BLaER1 treated with 17β-estradiol and CSF1 and Interleukin-3, amounts not matched to agents 10 nM and 100 nM (cell line): ENCODE measurements at regions not wholly inside any gene's neighbourhood (a gene's known extent, or its start where the extent isn't known, plus 50 kb on each side); places are given as distances from the start of the nearest gene placed in this dataset.
A peak's percentile ranks its signal among the peaks of the same experiment; 100 is the strongest.

Source experiments
- H3K27ac ChIP-seq, 11 experiments: shearing (Covaris generic); formaldehyde crosslinking; 2 replicates each; pipeline ENCODE4 v1.8.1; 2022
- H3K27me3 ChIP-seq, 11 experiments: shearing (Covaris generic); formaldehyde crosslinking; 2 replicates each; pipeline ENCODE4 v1.8.1; 2022
- H3K36me3 ChIP-seq, 11 experiments: shearing (Covaris generic); formaldehyde crosslinking; 2 replicates each; pipeline ENCODE4 v1.8.1; 2022
- H3K4me1 ChIP-seq, 10 experiments: shearing (Covaris generic); formaldehyde crosslinking; 2 replicates each; pipeline ENCODE4 v1.8.1; 2022
- H3K4me2 ChIP-seq, 11 experiments: shearing (Covaris generic); formaldehyde crosslinking; 2 replicates each; pipeline ENCODE4 v1.8.1; 2022
- H3K4me3 ChIP-seq, 10 experiments: shearing (Covaris generic); formaldehyde crosslinking; 2 replicates each; pipeline ENCODE4 v1.8.1; 2022
- H3K9ac ChIP-seq, 11 experiments: shearing (Covaris generic); formaldehyde crosslinking; 2 replicates each; pipeline ENCODE4 v1.8.1; 2022
- H3K9me3 ChIP-seq, 11 experiments: shearing (Covaris generic); formaldehyde crosslinking; replicated peaks in 1 of 11; 2 replicates each; pipeline ENCODE4 v1.8.1; 2022
- H4K20me1 ChIP-seq, 11 experiments: shearing (Covaris generic); formaldehyde crosslinking; 2 replicates each; pipeline ENCODE4 v1.8.1; 2022
- Cebpa-rat ChIP-seq, 11 experiments: shearing (Covaris generic); IDR thresholded peaks; 2 replicates each; pipeline ENCODE4 v1.8.1; 2022

- no peaks in the 10 kb centered on the region for H3K36me3 ChIP-seq
- H3K4me1 ChIP-seq: peaks cover 20 to 38% (median 33%) of the 10 kb centered on the region in 10 experiments
- no peak overlapping the region for H3K4me3 ChIP-seq
- H3K9me3 ChIP-seq: peaks cover 0 to 13% (median 1%) of the 10 kb centered on the region in 11 experiments; a peak in 7 of 22 replicates
- no peaks in the 10 kb centered on the region for H3K27me3 ChIP-seq
- TF ChIP-seq Cebpa-rat (IDR thresholded peaks at IDR 0.05): no peak
- no peak overlapping the region for H3K9ac ChIP-seq
- H3K27ac ChIP-seq: no peak overlapping the region
- H3K4me2 ChIP-seq: peak overlapping the region in 9 of 11 experiments; percentile 79 to 93 (median 87); a peak in 17 of 22 replicates
- no peaks in the 10 kb centered on the region for H4K20me1 ChIP-seq
Observed at GRCh38 chr13:40390401-40390916, 276.0 kb downstream of the FOXO1 start.

- Histone ChIP-seq H3K36me3 (no peaks in the 10 kb centered on the region), H3K4me1 (peaks cover 20 to 38% (median 33%) of the 10 kb centered on the region in 10 experiments), H4K20me1 (no peaks in the 10 kb centered on the region), H3K27me3 (no peaks in the 10 kb centered on the region), H3K27ac (no peak overlapping the region), H3K9me3 (peaks cover 8 to 19% (median 12%) of the 10 kb centered on the region in 11 experiments; a peak in 18 of 22 replicates), H3K9ac (no peak overlapping the region), H3K4me3 (no peak overlapping the region), H3K4me2 (no peak overlapping the region)
- TF ChIP-seq Cebpa-rat (IDR thresholded peaks at IDR 0.05): no peak
Observed at GRCh38 chr13:40391788-40392187, 274.7 kb downstream of the FOXO1 start.

- no peaks in the 10 kb centered on the region for H4K20me1 ChIP-seq
- H3K4me3 ChIP-seq: no peak overlapping the region
- H3K27ac ChIP-seq: no peak overlapping the region
- TF ChIP-seq Cebpa-rat (IDR thresholded peaks at IDR 0.05): no peak
- no peaks in the 10 kb centered on the region for H3K36me3 ChIP-seq
- peaks cover 3 to 19% (median 16%) of the 10 kb centered on the region in 10 experiments for H3K4me1 ChIP-seq
- H3K27me3 ChIP-seq: no peaks in the 10 kb centered on the region
- no peak overlapping the region for H3K9ac ChIP-seq
- no peak overlapping the region for H3K4me2 ChIP-seq
- peaks cover 5 to 21% (median 14%) of the 10 kb centered on the region in 11 experiments; a peak in 18 of 22 replicates for H3K9me3 ChIP-seq
Observed at GRCh38 chr13:40394304-40394985, 272.0 kb downstream of the FOXO1 start.

GRCh38 chr13:40398065-40398464 is 268.4 kb downstream of the FOXO1 start:
- H3K9me3 ChIP-seq: peaks cover 5 to 21% (median 14%) of the 10 kb centered on the region in 11 experiments; a peak in 18 of 22 replicates
- H3K4me2 ChIP-seq: no peak overlapping the region
- H3K27ac ChIP-seq: no peak overlapping the region
- peaks cover 8 to 39% (median 21%) of the 10 kb centered on the region in 10 experiments for H3K4me1 ChIP-seq
- no peaks in the 10 kb centered on the region for H4K20me1 ChIP-seq
- H3K27me3 ChIP-seq: no peaks in the 10 kb centered on the region
- H3K36me3 ChIP-seq: no peaks in the 10 kb centered on the region
- H3K4me3 ChIP-seq: no peak overlapping the region
- no peak overlapping the region for H3K9ac ChIP-seq
- peak in 1 of 11 experiments; percentile 42; a peak in 1 of 22 replicates for TF ChIP-seq Cebpa-rat (IDR thresholded peaks at IDR 0.05)

- Histone ChIP-seq H3K4me2 (no peak overlapping the region), H3K27me3 (no peaks in the 10 kb centered on the region), H3K4me1 (peaks cover 8 to 51% (median 28%) of the 10 kb centered on the region in 10 experiments), H3K9ac (no peak overlapping the region), H3K27ac (no peak overlapping the region), H3K36me3 (no peaks in the 10 kb centered on the region), H3K4me3 (no peak overlapping the region), H3K9me3 (peaks cover 6 to 21% (median 13%) of the 10 kb centered on the region in 11 experiments; a peak in 18 of 22 replicates), H4K20me1 (no peaks in the 10 kb centered on the region)
- TF ChIP-seq Cebpa-rat (IDR thresholded peaks at IDR 0.05): no peak; a peak in 1 of 22 replicates
Observed at GRCh38 chr13:40399756-40400155, 266.7 kb downstream of the FOXO1 start.

GRCh38 chr13:40401911-40402776 is 264.3 kb downstream of the FOXO1 start:
- peak in 1 of 11 experiments; percentile 30; a peak in 1 of 22 replicates for TF ChIP-seq Cebpa-rat (IDR thresholded peaks at IDR 0.05)
- Histone ChIP-seq H3K27ac (peak overlapping the region in 9 of 11 experiments; percentile 11 to 73 (median 41); a peak in 13 of 22 replicates), H3K27me3 (no peaks in the 10 kb centered on the region), H3K9ac (peak overlapping the region in 6 of 11 experiments; percentile 7 to 63 (median 42); a peak in 10 of 22 replicates), H3K4me2 (peak overlapping the region; percentile 41 to 89 (median 76)), H4K20me1 (no peaks in the 10 kb centered on the region), H3K36me3 (no peaks in the 10 kb centered on the region), H3K4me1 (peaks cover 8 to 51% (median 28%) of the 10 kb centered on the region in 10 experiments), H3K9me3 (peaks cover 0 to 8% (median 0%) of the 10 kb centered on the region in 11 experiments; a peak in 5 of 22 replicates), H3K4me3 (peak overlapping the region in 1 of 10 experiments; percentile 25; a peak in 3 of 20 replicates)

- Histone ChIP-seq H3K4me2 (peak overlapping the region in 9 of 11 experiments; percentile 47 to 89 (median 79); a peak in 14 of 22 replicates), H3K9me3 (peaks cover 0 to 9% (median 0%) of the 10 kb centered on the region in 11 experiments; a peak in 2 of 22 replicates), H3K9ac (no peak overlapping the region; a peak in 2 of 22 replicates), H3K36me3 (no peaks in the 10 kb centered on the region), H3K4me1 (peaks cover 8 to 51% (median 28%) of the 10 kb centered on the region in 10 experiments), H3K27me3 (no peaks in the 10 kb centered on the region), H4K20me1 (no peaks in the 10 kb centered on the region), H3K4me3 (no peak overlapping the region), H3K27ac (peak overlapping the region in 6 of 11 experiments; percentile 10 to 58 (median 32); a peak in 8 of 22 replicates)
- no peak for TF ChIP-seq Cebpa-rat (IDR thresholded peaks at IDR 0.05)
Observed at GRCh38 chr13:40402931-40403431, 263.5 kb downstream of the FOXO1 start.

GRCh38 chr13:40403509-40404241 is 262.8 kb downstream of the FOXO1 start:
- no peak overlapping the region for H3K9ac ChIP-seq
- peak overlapping the region in 4 of 11 experiments; percentile 20 to 58 (median 50); a peak in 5 of 22 replicates for H3K27ac ChIP-seq
- H3K27me3 ChIP-seq: no peaks in the 10 kb centered on the region
- H3K4me2 ChIP-seq: peak overlapping the region in 5 of 11 experiments; percentile 76 to 89 (median 85); a peak in 10 of 22 replicates
- no peak for TF ChIP-seq Cebpa-rat (IDR thresholded peaks at IDR 0.05)
- H3K9me3 ChIP-seq: peaks cover 0 to 11% (median 0%) of the 10 kb centered on the region in 11 experiments; a peak in 2 of 22 replicates
- H3K36me3 ChIP-seq: no peaks in the 10 kb centered on the region
- H4K20me1 ChIP-seq: no peaks in the 10 kb centered on the region
- H3K4me3 ChIP-seq: no peak overlapping the region
- peaks cover 8 to 51% (median 28%) of the 10 kb centered on the region in 10 experiments for H3K4me1 ChIP-seq
